COLO668 (cell line): ENCODE measurements at regions not wholly inside any gene's neighbourhood (a gene's known extent, or its start where the extent isn't known, plus 50 kb on each side); places are given as distances from the start of the nearest gene placed in this dataset.
"Not testable (repeated sequence)": the region's sequence is repeated elsewhere in the genome, so short reads cannot be mapped to it uniquely, and the experiment has no call there.

Source experiments
- DNase-seq: peaks from one replicate; lab custom pipeline; 2025; ENCODE audit not compliant: unreplicated experiment; lab: John Stamatoyannopoulos, UW

DNA sequence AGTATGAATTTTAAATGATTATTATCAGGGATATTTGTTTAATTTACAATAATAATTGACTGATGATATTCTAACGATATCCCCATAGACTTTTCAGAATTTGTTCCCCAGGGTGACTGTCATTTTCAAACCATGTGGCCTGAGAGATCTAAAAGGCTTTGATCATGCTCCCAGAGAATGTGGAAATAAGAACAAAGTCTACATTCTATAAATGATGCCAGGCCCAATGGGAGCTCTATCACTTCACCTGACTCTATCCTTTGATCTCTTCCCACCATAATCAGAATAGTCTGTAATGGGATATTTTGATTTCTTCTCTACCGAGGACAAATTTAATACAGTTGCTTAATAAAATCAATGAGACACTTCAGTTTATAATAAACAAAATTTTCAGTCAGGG, 483.4 kb upstream of the IRAK1BP1 start:
- DNase-seq: no peak

DNA sequence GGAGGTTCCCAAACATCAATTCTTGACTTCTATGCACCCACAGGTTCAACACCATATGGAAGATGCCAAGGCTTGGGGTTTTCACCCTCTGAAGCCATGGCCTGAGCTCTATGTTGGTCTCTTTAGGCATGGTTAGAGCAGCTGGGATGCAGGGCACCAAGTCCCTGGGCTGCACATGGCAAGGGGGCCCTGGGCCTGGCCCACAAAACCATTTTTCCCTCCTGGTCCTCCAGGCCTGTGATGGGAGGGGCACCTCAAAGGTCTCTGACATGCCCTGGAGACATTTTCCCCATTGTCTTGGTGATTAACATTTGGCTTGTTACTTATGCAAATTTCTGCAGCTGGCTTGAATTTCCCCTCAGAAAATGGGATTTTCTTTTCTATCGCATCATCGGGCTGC, 480.5 kb upstream of the IRAK1BP1 start:
- DNase-seq: not testable (repeated sequence)

- DNase-seq: no peak
These were observed 477.3 kb upstream of the IRAK1BP1 start for GRCh38 chr6:78390066-78390465.

- no peak for DNase-seq
These were observed 469.9 kb upstream of the IRAK1BP1 start for GRCh38 chr6:78397499-78397898.

GRCh38 chr6:78398292-78398691, 469.1 kb upstream of the IRAK1BP1 start:
- no peak for DNase-seq

DNA sequence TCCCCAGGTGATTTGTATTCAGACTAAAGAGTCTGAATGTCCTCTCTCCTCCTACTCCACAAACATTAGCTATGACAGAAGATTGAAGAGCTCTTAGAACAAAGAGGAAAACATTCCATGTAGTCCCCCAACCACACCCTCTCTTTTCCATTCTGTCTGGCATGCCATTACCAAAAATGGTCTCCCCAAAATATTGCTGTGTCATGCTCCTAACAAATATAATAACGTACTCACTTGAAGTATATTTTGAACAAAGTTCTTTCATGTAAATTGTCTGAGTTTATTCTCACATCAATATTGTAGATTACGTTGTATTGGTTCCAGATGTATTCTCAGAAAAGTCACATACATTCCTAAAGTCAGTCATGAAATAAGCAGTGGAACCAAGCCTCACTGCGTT, 467.3 kb upstream of the IRAK1BP1 start:
- DNase-seq: no peak

DNA sequence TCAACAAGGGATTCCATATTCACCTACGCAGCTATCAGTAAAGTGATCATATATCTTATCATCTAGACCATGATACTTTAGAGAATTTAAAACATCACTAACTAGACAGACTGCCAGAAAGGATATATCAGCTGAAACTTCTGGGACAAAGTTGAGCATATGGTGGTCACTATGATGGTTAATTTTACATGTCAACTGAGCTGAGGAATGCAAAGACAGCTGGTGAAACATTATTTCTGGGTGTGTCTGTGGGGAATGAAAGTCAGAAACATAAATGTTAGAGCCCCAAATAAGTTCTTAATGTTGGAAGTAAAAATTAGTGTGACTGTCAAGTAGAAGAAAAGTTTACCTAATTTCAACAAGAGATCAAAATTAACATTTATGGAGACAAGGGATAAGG, 440.0 kb upstream of the IRAK1BP1 start:
- DNase-seq: no peak

DNA sequence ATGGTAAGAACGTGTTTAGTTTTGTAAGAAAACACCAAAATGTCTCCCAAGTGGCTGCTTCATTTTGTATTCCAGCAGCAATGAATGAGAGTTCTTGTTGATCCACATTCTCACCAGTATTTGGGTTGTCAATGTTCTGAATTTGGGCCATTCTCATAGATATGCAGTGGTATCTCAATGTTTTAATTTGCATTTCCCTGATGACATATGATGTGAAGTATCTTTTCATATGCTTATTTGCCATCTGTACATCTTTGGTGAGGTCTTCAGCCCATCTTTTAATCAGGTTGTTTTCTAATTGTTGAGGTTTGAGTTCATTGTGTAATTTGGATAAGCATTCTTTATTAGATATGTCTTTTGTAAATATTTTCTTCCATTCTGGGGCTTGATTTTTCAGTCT, 436.8 kb upstream of the IRAK1BP1 start:
- no peak for DNase-seq

GRCh38 chr6:78435671-78436070, 431.7 kb upstream of the IRAK1BP1 start:
- DNase-seq: no peak

DNA sequence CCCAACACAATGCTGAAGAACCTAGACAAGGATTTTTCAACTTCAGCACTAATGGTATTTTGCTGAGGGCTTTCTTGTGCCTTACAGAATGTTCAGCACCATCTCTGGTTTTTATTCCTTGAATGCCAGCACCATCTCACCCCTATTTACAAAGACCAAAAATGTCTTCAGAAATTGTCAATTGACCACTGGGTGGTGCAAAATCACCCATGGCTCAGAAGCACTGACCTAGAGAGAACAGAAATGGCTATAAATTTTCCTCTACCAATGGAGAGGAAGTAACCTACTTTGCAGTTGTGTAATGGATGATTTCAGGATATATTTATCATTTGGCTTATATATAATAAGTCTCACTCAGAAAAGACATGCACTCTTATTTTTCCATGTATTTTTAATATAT, 431.0 kb upstream of the IRAK1BP1 start:
- no peak for DNase-seq

DNA sequence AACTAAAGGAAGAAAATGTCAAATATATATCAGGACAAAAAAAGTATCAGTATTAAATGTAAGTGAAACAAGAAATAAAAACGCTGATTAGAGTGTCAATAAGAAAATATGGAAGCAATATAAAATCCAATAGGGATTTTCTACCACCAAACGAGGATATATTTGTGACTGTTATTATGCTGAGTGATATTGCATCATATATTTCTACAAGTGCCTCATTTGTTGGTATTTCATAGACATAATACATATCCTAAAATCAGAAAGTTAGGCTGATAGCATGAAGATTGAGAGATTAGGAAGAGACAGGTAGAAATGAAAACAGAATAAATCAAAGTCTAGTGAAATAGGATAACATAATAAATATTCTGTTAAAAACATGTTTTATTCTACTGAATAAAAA, 429.2 kb upstream of the IRAK1BP1 start:
- no peak for DNase-seq

DNA sequence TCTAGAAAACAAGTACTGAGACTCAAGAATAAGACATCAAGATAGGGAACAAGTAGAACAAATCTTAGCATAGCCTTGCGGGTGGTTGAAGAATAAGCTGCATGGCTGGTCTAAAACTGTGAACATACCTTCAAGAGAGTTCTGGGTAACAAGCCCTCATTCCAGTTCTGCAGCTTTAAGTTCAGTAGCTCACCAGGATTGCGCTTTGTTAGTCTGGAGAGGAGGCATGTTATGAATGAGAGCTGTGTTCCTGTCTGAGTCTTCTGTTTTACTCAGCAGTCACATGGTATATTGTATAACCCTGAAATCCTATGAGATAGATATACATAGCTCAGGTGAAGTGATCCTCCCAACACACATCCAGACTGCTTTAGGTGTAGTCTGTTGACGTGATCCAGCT, 406.6 kb upstream of the IRAK1BP1 start:
- no peak for DNase-seq

- DNase-seq: no peak
These were observed 404.6 kb upstream of the IRAK1BP1 start for GRCh38 chr6:78462728-78463127.

- DNase-seq: no peak
These were observed 402.2 kb upstream of the IRAK1BP1 start for GRCh38 chr6:78465059-78465634.

DNA sequence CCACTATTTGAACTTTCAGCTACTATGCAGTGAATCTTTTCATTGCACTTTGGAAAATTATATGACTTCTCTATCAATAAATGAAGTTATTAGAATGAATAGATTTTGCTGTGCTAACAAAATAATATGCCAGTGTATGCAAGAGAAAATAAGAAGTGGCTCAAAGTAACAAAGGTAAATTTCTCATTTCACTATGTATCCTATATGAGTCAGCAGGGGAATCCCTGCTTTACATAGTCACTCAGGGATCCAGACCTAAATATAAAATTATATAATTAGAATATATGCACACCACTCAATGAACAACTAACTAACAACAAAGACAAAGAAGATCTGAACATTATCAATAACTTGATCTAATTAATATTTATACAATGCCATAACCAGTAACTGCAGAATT, 390.8 kb upstream of the IRAK1BP1 start:
- no peak for DNase-seq

- DNase-seq: no peak
These were observed 384.4 kb upstream of the IRAK1BP1 start for GRCh38 chr6:78482801-78483552.

- DNase-seq: no peak
These were observed 383.7 kb upstream of the IRAK1BP1 start for GRCh38 chr6:78483553-78484197.

DNA sequence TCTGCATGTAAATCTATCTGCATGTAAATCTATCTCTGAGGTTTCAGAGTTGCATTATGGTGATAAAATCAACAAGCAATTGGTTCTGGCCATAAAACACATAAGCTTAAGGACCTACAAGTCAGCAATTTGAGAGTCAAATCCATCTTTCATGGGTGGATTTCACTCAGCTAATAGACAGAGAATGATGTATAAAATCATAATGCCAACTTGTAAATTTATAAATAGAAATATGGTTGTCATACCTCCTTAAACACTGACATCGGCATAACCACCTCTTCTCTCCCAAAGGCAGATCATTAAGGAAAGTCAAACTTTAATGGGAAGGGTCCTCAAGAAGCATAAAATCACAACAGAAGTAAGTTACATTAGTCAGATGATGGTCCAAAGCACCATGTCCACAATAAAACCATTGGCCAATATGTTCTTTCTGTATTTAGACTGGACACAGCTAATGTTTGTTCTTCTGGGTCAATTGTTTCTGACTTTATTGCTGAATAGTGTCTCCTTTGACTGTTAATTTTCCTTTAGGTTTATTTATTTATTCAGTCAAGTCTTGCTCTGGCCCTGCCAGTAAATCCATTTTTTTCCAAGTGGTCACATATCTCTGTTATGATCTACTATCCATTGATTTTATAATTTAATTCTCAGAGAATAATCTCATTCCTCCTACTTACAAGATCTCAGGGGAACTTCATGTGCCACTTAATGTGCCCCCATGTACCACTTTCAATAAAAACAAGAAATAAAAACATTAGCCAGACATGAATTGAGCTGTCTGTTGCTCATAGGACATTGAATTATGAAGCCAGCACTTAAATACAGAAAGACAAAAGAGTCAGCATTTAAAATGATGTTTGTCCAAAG, 382.9 kb upstream of the IRAK1BP1 start:
- DNase-seq: no peak

GRCh38 chr6:78487401-78487800, 379.9 kb upstream of the IRAK1BP1 start:
- no peak for DNase-seq

- no peak for DNase-seq
These were observed 377.5 kb upstream of the IRAK1BP1 start for GRCh38 chr6:78489874-78490273.

DNA sequence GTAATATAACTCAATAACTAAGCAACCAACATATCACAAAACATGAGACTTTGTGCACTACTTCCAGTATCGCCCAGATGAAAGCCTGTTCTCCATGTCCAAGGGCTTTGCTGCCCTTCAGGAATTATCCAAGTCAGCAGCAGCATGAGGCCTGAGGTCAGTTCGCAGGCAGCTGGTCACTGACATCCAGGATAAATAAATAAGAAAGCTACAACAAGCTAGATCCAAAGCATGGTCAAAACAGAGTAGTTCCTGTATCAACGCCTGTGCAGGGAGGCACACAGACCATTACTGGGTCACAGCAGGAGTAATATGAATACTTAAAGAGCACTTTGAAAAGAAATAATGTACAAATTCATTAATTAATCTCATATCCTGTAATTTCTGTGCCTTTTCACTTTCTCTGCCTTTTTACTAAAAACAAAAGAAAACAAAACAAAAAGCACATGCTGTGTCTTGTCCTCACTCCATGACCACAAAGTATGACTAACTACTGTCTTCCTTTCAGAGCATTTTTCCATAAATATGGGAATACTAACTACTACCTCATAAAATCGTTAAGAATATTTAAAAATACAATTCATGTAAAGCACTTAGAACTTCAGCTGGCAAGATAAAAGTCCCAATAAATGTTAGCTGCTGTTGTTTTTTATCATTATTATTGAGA, 374.9 kb upstream of the IRAK1BP1 start:
- no peak for DNase-seq
